H9 (cell line): ENCODE measurements at regions not wholly inside any gene's neighbourhood (a gene's known extent, or its start where the extent isn't known, plus 50 kb on each side); places are given as distances from the start of the nearest gene placed in this dataset.

Source experiments
- DNase-seq: peaks from one replicate; pipeline ENCODE4 v3.0.0-alpha.2; 2017
- H2AFZ ChIP-seq: one replicate; pipeline ENCODE4 v1.6.1; 2013; ENCODE audit warnings: mild to moderate bottlenecking, low read length, control low read depth, moderate library complexity
- H2AK5ac ChIP-seq: 2 replicates; pipeline ENCODE4 v1.6.1; 2013; ENCODE audit warnings: low read length, control low read depth, mixed read lengths; ENCODE audit not compliant: insufficient read length
- H2BK120ac ChIP-seq: one replicate; pipeline ENCODE4 v1.6.1; 2013; ENCODE audit warnings: low read depth, mild to moderate bottlenecking, low read length, control low read depth, inconsistent platforms; ENCODE audit not compliant: poor library complexity, severe bottlenecking
- H2BK12ac ChIP-seq: 2 replicates; pipeline ENCODE4 v1.6.1; 2013; ENCODE audit warnings: low read length, control low read depth, mixed read lengths, low read depth; ENCODE audit not compliant: insufficient read length
- H2BK15ac ChIP-seq: 2 replicates; pipeline ENCODE4 v1.6.1; 2013; ENCODE audit warnings: low read depth, low read length, control low read depth
- H2BK20ac ChIP-seq: one replicate; pipeline ENCODE4 v1.6.1; 2013; ENCODE audit warnings: low read depth, mild to moderate bottlenecking, low read length, control low read depth, inconsistent platforms; ENCODE audit not compliant: poor library complexity, severe bottlenecking
- H2BK5ac ChIP-seq: 2 replicates; pipeline ENCODE4 v1.6.1; 2013; ENCODE audit warnings: low read length, control low read depth, mixed read lengths; ENCODE audit not compliant: insufficient read length
- H3K14ac ChIP-seq: 2 replicates; pipeline ENCODE4 v1.6.1; 2013; ENCODE audit warnings: low read length, control low read depth; ENCODE audit not compliant: insufficient read depth
- H3K18ac ChIP-seq: 2 replicates; pipeline ENCODE4 v1.6.1; 2013; ENCODE audit warnings: low read depth, mild to moderate bottlenecking, mixed read lengths, low read length, control low read depth; ENCODE audit not compliant: insufficient read length
- H3K23ac ChIP-seq: 2 replicates; pipeline ENCODE4 v1.6.1; 2013; ENCODE audit warnings: low read length, control low read depth, mixed read lengths, low read depth; ENCODE audit not compliant: insufficient read length
- H3K23me2 ChIP-seq: 2 replicates; pipeline ENCODE4 v1.6.1; 2013; ENCODE audit warnings: low read depth, mild to moderate bottlenecking, mixed read lengths, low read length, control low read depth; ENCODE audit not compliant: insufficient read length, poor library complexity, severe bottlenecking
- H3K27ac ChIP-seq: 2 replicates; pipeline ENCODE4 v1.5.1; 2013; ENCODE audit warnings: low read length, control low read depth, mixed read lengths, low read depth; ENCODE audit not compliant: insufficient read length
- H3K27me3 ChIP-seq: 2 replicates; pipeline ENCODE4 v1.6.1; 2013; ENCODE audit warnings: low read length, control low read depth, inconsistent platforms; ENCODE audit not compliant: insufficient read depth
- H3K4ac ChIP-seq: 2 replicates; pipeline ENCODE4 v1.6.1; 2013; ENCODE audit warnings: low read depth, mild to moderate bottlenecking, control low read depth, inconsistent platforms, low read length, moderate library complexity
- H3K4me1 ChIP-seq: 2 replicates; pipeline ENCODE4 v1.6.1; 2013; ENCODE audit warnings: low read length, control low read depth, inconsistent platforms; ENCODE audit not compliant: insufficient read depth
- H3K4me2 ChIP-seq: 2 replicates; pipeline ENCODE4 v1.6.1; 2013; ENCODE audit warnings: low read length, control low read depth, mixed read lengths; ENCODE audit not compliant: insufficient read length, insufficient read depth
- H3K56ac ChIP-seq: 2 replicates; pipeline ENCODE4 v1.6.1; 2013; ENCODE audit warnings: low read depth, mild to moderate bottlenecking, mixed read lengths, low read length, control low read depth; ENCODE audit not compliant: insufficient read length
- H3K79me1 ChIP-seq: 2 replicates; pipeline ENCODE4 v1.6.1; 2013; ENCODE audit warnings: low read depth, mild to moderate bottlenecking, moderate library complexity, low read length, control low read depth, inconsistent platforms; ENCODE audit not compliant: insufficient read depth, poor library complexity, severe bottlenecking
- H3K79me2 ChIP-seq: 2 replicates; pipeline ENCODE4 v1.6.1; 2013; ENCODE audit warnings: low read length, control low read depth, inconsistent platforms; ENCODE audit not compliant: insufficient read depth
- H3K9ac ChIP-seq: 2 replicates; pipeline ENCODE4 v1.6.1; 2013; ENCODE audit warnings: low read length, control low read depth, mixed read lengths; ENCODE audit not compliant: insufficient read length; ENCODE audit errors: extremely low read depth
- H3K9me3 ChIP-seq: one replicate; pipeline ENCODE4 v1.6.1; 2013; ENCODE audit warnings: low read depth, low read length, inconsistent platforms; ENCODE audit not compliant: control insufficient read depth
- H3T11ph ChIP-seq: one replicate; pipeline ENCODE4 v1.6.1; 2013; ENCODE audit warnings: mild to moderate bottlenecking, low read length, control low read depth, inconsistent platforms
- H4K20me1 ChIP-seq: one replicate; pipeline ENCODE4 v1.6.1; 2013; ENCODE audit not compliant: control insufficient read depth, insufficient read length, insufficient read depth
- H4K5ac ChIP-seq: 2 replicates; pipeline ENCODE4 v1.6.1; 2013; ENCODE audit warnings: low read depth, mild to moderate bottlenecking, mixed read lengths, low read length, control low read depth; ENCODE audit not compliant: insufficient read length
- H4K8ac ChIP-seq: replicated peaks from 2 replicates; pipeline ENCODE4 v1.6.1; 2013; ENCODE audit warnings: low read length, control low read depth, mixed read lengths, low read depth; ENCODE audit not compliant: insufficient read length
- H4K91ac ChIP-seq: 2 replicates; pipeline ENCODE4 v1.6.1; 2013; ENCODE audit warnings: low read depth, mild to moderate bottlenecking, moderate library complexity, mixed read lengths, low read length, control low read depth; ENCODE audit not compliant: insufficient read length
- H3K27ac Mint-ChIP-seq, 3 experiments: 2 replicates in 2 of 3; 3 replicates in 1 of 3; pipeline ENCODE4 v1.8.0; 2020 to 2021; ENCODE audit warnings: mixed read lengths in 3 of 3, mild to moderate bottlenecking in 1 of 3, moderate library complexity in 1 of 3
- H3K27me3 Mint-ChIP-seq: 2 replicates; pipeline ENCODE4 v1.8.0; 2021; ENCODE audit warnings: low read depth, mild to moderate bottlenecking, moderate library complexity, mixed read lengths
- H3K36me3 Mint-ChIP-seq, 3 experiments: 2 replicates in 2 of 3; 3 replicates in 1 of 3; pipeline ENCODE4 v1.8.0; 2020 to 2021; ENCODE audit warnings: low read depth in 3 of 3, mixed read lengths in 3 of 3; ENCODE audit not compliant: insufficient read depth in 1 of 3
- H3K4me1 Mint-ChIP-seq, 2 experiments: 2 replicates each; pipeline ENCODE4 v1.8.0; 2020; ENCODE audit warnings: mixed read lengths in 2 of 2
- H3K4me3 Mint-ChIP-seq, 2 experiments: 2 replicates in 1 of 2; 3 replicates in 1 of 2; pipeline ENCODE4 v1.8.0; 2020 to 2021; ENCODE audit warnings: mild to moderate bottlenecking in 2 of 2, mixed read lengths in 2 of 2, moderate library complexity in 1 of 2
- H3K9me3 Mint-ChIP-seq, 2 experiments: 2 replicates in 1 of 2; 3 replicates in 1 of 2; pipeline ENCODE4 v1.8.0; 2020; ENCODE audit warnings: mild to moderate bottlenecking in 2 of 2, mixed read lengths in 2 of 2, moderate library complexity in 1 of 2
- WGBS: extraction: QIAGEN DNeasy Blood & Tissue Kit; methylation state at CpG from one replicate; pipeline ENCODE4 v1.1.7; 2013; ENCODE audit warnings: missing lambda C conversion rate, low lambda C conversion rate, mixed read lengths; ENCODE audit not compliant: insufficient read length; ENCODE audit errors: extremely low coverage; 5-methylcytosine and 5-hydroxymethylcytosine counted together
- TF ChIP-seq, protein P1 (sequence below): fragments of 200-600 bp; sonication (generic); conservative IDR thresholded peaks from 3 replicates; pipeline ENCODE4 v1.8.0; 2021; ENCODE audit warnings: antibody characterized with exemption, mild to moderate bottlenecking

DNA sequence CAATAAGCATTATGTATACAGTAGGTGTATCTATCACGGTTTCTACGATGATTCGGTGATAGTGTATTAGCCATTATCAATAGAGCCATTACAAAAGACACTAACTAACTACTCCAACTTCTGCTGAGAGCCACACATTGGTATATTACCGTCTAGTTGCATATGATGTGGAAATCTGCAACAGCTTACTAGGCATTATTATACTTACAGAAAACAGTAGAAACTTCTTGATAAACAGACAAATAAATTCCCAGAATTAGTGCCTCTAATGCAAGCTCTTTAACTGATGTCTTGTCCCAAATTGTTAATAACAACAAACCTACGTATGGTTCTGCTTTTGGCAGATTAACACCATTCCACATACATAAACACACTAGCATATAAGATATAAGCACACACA, 1923.0 kb upstream of the PIK3C3 start:
- Histone ChIP-seq H2AFZ (no peak overlapping the region), H2BK20ac (no peak overlapping the region), H3K79me1 (no peaks in the 10 kb centered on the region), H2BK120ac (no peak overlapping the region), H4K8ac (no peak overlapping the region), H3K56ac (no peak overlapping the region), H3K9me3 (no peaks in the 10 kb centered on the region), H3K4me1 (no peaks in the 10 kb centered on the region; the same call in 1 of the 2 replicates), H3K79me2 (no peaks in the 10 kb centered on the region), H3K4ac (no peak overlapping the region), H3K27ac (no peak overlapping the region), H2AK5ac (no peak overlapping the region), H3K4me2 (no peak overlapping the region), H4K20me1 (no peaks in the 10 kb centered on the region), H3K23me2 (no peaks in the 10 kb centered on the region), H3K23ac (no peak overlapping the region), H2BK12ac (no peak overlapping the region), H4K91ac (no peak overlapping the region), H2BK5ac (no peak overlapping the region), H2BK15ac (no peak overlapping the region), H4K5ac (no peak overlapping the region), H3K18ac (no peak overlapping the region), H3T11ph (no peak overlapping the region), H3K27me3 (no peaks in the 10 kb centered on the region), H3K9ac (no peak overlapping the region), H3K14ac (no peak overlapping the region)
- TF ChIP-seq, protein P1, sequence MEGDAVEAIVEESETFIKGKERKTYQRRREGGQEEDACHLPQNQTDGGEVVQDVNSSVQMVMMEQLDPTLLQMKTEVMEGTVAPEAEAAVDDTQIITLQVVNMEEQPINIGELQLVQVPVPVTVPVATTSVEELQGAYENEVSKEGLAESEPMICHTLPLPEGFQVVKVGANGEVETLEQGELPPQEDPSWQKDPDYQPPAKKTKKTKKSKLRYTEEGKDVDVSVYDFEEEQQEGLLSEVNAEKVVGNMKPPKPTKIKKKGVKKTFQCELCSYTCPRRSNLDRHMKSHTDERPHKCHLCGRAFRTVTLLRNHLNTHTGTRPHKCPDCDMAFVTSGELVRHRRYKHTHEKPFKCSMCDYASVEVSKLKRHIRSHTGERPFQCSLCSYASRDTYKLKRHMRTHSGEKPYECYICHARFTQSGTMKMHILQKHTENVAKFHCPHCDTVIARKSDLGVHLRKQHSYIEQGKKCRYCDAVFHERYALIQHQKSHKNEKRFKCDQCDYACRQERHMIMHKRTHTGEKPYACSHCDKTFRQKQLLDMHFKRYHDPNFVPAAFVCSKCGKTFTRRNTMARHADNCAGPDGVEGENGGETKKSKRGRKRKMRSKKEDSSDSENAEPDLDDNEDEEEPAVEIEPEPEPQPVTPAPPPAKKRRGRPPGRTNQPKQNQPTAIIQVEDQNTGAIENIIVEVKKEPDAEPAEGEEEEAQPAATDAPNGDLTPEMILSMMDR: no peak
- H3K27ac Mint-ChIP-seq: no peak overlapping the region
- H3K4me3 Mint-ChIP-seq: no peak overlapping the region
- 0 out of 4 replicates have a peak, but pooled peaks cover 0 to 2% of the 10 kb centered on the region in 2 experiments for H3K4me1 Mint-ChIP-seq
- WGBS: no CpG with 5 or more reads among the region's 5 CpGs
- H3K27me3 Mint-ChIP-seq: no peaks in the 10 kb centered on the region
- peaks cover 0 to 3% of the 10 kb centered on the region in 2 experiments; a peak in 2 of 5 replicates for H3K9me3 Mint-ChIP-seq
- DNase-seq: no peak
- H3K36me3 Mint-ChIP-seq: no peaks in the 10 kb centered on the region
